MM.1S (cell line): ENCODE measurements at regions not wholly inside any gene's neighbourhood (a gene's known extent, or its start where the extent isn't known, plus 50 kb on each side); places are given as distances from the start of the nearest gene placed in this dataset.

Experiments
- CTCF ChIP-seq: fragments of 300-600 bp; sonication (generic); IDR thresholded peaks from 2 replicates; pipeline ENCODE4 v1.5.1; 2016; ENCODE audit warnings: antibody characterized with exemption, low read length, mixed read lengths
- EZH2phosphoT487 ChIP-seq: fragments of 300-600 bp; sonication (generic); IDR thresholded peaks from 2 replicates; pipeline ENCODE4 v1.6.1; 2018; ENCODE audit warnings: antibody characterized with exemption, low read length

DNA sequence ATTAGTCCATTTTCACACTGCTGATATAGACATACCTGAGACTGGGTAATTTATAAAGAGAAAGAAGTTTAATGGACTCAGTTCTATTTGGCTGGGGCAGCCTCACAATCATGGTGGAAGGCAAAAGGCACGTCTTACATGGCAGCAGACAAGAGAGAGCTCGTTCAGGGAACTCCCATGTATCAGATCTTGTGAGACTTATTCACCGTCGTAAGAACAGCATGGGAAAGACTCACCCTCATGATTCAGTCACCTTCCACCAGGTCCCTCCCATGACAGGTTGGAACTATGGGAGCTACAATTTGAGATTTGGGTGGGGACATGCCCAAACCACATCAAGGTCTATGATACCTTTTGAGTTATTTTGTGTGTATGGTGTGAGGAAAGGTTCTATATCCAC, 66.9 kb downstream of the METRNL start:
- TF ChIP-seq CTCF (no peak), EZH2phosphoT487 (no peak)
